ENCODE measurements at regions not wholly inside any gene's neighbourhood (a gene's known extent, or its start where the extent isn't known, plus 50 kb on each side); places are given as distances from the start of the nearest gene placed in this dataset.

GRCh38 chr11:92083123-92083522 lies 141.5 kb upstream of the FAT3 start:
- TF ChIP-seq ZNF302 (tag by site-specific recombination; IDR thresholded peaks at IDR 0.05; ENCODE audit: low read depth) (no peak), KLF9 (tag by site-specific recombination; IDR thresholded peaks at IDR 0.05; ENCODE audit: low read depth) (no peak), KLF16 (tag by site-specific recombination; IDR thresholded peaks at IDR 0.05) (no peak), ZNF596 (tag by site-specific recombination; IDR thresholded peaks at IDR 0.05) (no peak), ZNF514 (tag by site-specific recombination; IDR thresholded peaks at IDR 0.05) (no peak)
